Heart left ventricle (tissue), 16 donors: ENCODE measurements at regions not wholly inside any gene's neighbourhood (a gene's known extent, or its start where the extent isn't known, plus 50 kb on each side); places are given as distances from the start of the nearest gene placed in this dataset.
"Not testable (repeated sequence)": the region's sequence is repeated elsewhere in the genome, so short reads cannot be mapped to it uniquely, and the experiment has no call there.

Source experiments
- ATAC-seq, 4 donors: fragments of 200-7000 bp; cut with Tn5 transposase; one replicate each; pipeline ENCODE4 v1.9.1; 2020 to 2022; ENCODE audit warnings: moderate library complexity in 4 of 4, mild to moderate bottlenecking in 3 of 4, moderate number of reproducible peaks in 1 of 4
- DNase-seq, 5 donors: peaks; one replicate each; pipeline ENCODE4 v3.0.0-alpha.2; 2020
- H3K27ac ChIP-seq, 12 donors: fragments of 200-600 bp; sonication (generic) in 4 of 12; one replicate each; pipeline versions ENCODE4 v1.5.0 to v1.8.0; 2016 to 2022; ENCODE audit warnings: mild to moderate bottlenecking in 2 of 12
- H3K27me3 ChIP-seq, 9 donors: fragments of 200-600 bp; sonication (generic) in 2 of 9; one replicate each; pipeline versions ENCODE4 v1.5.1 to v1.8.0; 2016 to 2022; ENCODE audit warnings: mild to moderate bottlenecking in 3 of 9
- H3K36me3 ChIP-seq, 9 donors: fragments of 200-600 bp; sonication (generic) in 2 of 9; one replicate each; pipeline versions ENCODE4 v1.5.0 to v1.8.0; 2018 to 2022; ENCODE audit warnings: mild to moderate bottlenecking in 2 of 9
- H3K4me1 ChIP-seq, 12 donors: fragments of 200-600 bp; sonication (generic) in 4 of 12; one replicate each; pipeline versions ENCODE4 v1.5.0 to v1.8.0; 2016 to 2022; ENCODE audit warnings: mild to moderate bottlenecking in 3 of 12
- H3K4me3 ChIP-seq, 12 donors: fragments of 200-600 bp; sonication (generic) in 4 of 12; one replicate each; pipeline versions ENCODE4 v1.5.0 to v1.8.0; 2017 to 2022; ENCODE audit warnings: mild to moderate bottlenecking in 9 of 12, moderate library complexity in 4 of 12
- H3K9me3 ChIP-seq, 12 donors: fragments of 200-600 bp; sonication (generic) in 4 of 12; one replicate each; pipeline versions ENCODE4 v1.5.0 to v1.8.0; 2016 to 2022; ENCODE audit warnings: mild to moderate bottlenecking in 1 of 12
- POLR2A ChIP-seq, 2 donors: fragments of 450-650 bp; IDR thresholded peaks; one replicate each; pipeline ENCODE4 v1.6.1; 2017; ENCODE audit warnings: antibody characterized with exemption in 2 of 2, mild to moderate bottlenecking in 2 of 2, moderate library complexity in 2 of 2
- WGBS, 4 donors: extraction: QIAGEN DNeasy Blood & Tissue Kit in 2 of 4; methylation state at CpG; one replicate each; pipeline versions ENCODE4 v1.1.5 to v1.1.7; 2013 to 2018; 5-methylcytosine and 5-hydroxymethylcytosine counted together
- intact Hi-C, 10 donors: fragments of 100-400 bp; cut with DNase I; formaldehyde crosslinking; loops; one replicate each; pipeline versions ENCODE4 v1.11.1 to v1.14.2; 2022
- TF ChIP-seq, protein P1 (sequence below), 12 donors: fragments of 200-600 bp; sonication (generic) in 4 of 12; IDR thresholded peaks; one replicate each; pipeline versions ENCODE4 v1.5.0 to v1.8.0; 2018 to 2022; ENCODE audit warnings: antibody characterized with exemption in 12 of 12, mild to moderate bottlenecking in 5 of 12
- donor health status: ischemic (EF 13 %, LVEDD 7.1; RV severe dilation, severe dysfunction).
- donor health status: healthy with polysubstance abuse.
- donor health status: DM: no; HTN: yes; CAD: no.
- donor health status: DM: no; HTN: no; CAD: no.
- donor health status: ischemic (EF 25% LVEDD 6.9; RV normal size, moderate dysfunction).
- donor health status: ischemic (EF 25% LVEDD 5.7; RV mildly dilated, moderate dysfunction).
- donor health status: healthy.
- donor health status: DM: yes; HTN: yes; CAD: no.
- donor health status: ischemic (EF 35%, LVEDD 5.7; RV mildly dilated, moderate dysfunction).
- donor health status: nonischemic (EF 11% LVEDD 7.7; RV severe dilation, severe dysfunction).
- donor health status: DM: yes; HTN: yes; CAD: no.
- donor health status: PGD.
- donor health status: ischemic (EF 29% LVEDD 5.4; RV normal size, mild dysfunction).
- donor health status: nonischemic (EF 23%, LVEDD 6.1; RV moderate dilation, normal function).

DNA sequence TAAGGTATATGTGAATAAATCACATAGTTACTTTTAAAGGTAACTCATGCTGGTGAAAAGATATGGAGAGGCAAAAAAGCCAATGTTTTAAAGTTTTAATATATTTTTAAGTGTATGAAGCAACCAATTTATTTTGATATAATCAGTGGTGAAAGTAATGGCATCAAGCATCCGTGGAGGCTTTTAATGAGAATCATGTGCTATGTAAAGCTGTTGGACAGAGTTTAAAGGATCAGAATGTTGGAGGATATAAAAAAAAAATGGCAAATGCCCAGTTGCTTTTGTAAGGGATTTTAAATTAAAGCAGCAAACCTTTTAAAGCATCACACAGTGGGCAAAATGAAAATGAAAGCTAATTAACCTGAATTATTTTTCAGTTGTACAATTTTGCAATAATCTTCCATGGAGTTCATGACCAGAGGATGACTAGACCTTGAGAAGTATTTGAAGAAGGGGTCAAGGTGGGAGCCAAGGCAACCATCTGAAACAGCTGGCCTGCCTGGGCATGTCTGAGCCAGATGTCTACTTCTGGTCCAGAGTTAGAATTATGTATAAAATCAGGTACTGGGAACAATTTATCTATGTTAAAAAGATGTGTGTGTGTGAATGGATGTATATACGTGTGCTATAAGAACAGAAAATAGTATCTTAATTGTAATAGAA lies 1007.9 kb downstream of the LTN1 start:
- WGBS, 4 donors = 56 to 63% (median 59%) methylated on average over 2 of the region's 2 CpGs
- ATAC-seq, H3K27me3 ChIP-seq, DNase-seq, intact Hi-C loops, H3K4me1 ChIP-seq, H3K36me3 ChIP-seq, H3K4me3 ChIP-seq, H3K9me3 ChIP-seq, H3K27ac ChIP-seq: not testable (repeated sequence)

DNA sequence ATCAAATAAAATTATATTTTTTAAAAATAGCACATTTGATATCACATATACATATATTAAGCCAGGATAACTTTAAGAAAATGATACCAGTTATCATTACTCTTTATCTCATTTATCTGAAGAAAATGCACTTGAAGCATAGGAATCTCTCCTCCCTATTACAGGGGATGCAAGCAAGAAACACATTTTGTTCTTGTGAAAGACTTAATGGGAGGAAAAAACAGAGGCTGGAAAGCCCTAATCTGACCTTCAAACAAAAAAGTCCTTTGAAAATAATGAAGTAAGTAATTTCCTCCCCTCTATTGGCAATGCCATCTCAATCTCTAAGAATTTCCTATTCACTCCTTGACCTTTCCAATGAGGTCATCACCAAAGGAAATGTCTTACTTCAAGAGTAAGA lies 1012.6 kb upstream of the ADAMTS5 start:
- ATAC-seq, DNase-seq, H3K4me1 ChIP-seq, H3K4me3 ChIP-seq, H3K36me3 ChIP-seq, intact Hi-C loops, H3K27me3 ChIP-seq, H3K27ac ChIP-seq, H3K9me3 ChIP-seq: not testable (repeated sequence)

DNA sequence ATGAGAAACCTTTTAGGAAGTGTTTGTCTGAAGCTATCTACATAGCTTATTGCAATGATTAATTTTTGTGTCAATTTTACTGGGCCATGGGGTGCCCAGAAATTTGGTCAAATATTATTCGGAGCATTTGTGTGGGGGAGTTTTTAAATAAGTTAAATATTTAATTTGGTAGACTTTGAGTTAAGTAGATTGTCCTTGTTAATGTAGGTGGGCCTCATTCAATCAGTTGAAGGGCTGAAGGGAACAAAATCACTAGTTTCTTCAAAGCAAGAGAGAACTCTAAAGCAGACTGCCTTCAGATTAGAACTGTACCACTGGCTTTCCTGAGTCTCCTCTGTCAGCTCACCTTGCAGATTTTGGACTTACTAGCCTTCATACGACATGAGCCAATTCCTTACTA lies 1008.6 kb upstream of the ADAMTS5 start:
- DNase-seq (no peak), ATAC-seq (no peak)
- Histone ChIP-seq H3K4me1 (peaks cover 0 to 5% (median 0%) of the 10 kb centered on the region in 12 donors), H3K4me3 (no peak overlapping the region), H3K27me3 (no peaks in the 10 kb centered on the region), H3K36me3 (no peaks in the 10 kb centered on the region), H3K27ac (no peak overlapping the region), H3K9me3 (no peaks in the 10 kb centered on the region)
- intact Hi-C loops = no loop called here
- no peak for TF ChIP-seq POLR2A (IDR thresholded peaks at IDR 0.05)
- TF ChIP-seq, protein P1, sequence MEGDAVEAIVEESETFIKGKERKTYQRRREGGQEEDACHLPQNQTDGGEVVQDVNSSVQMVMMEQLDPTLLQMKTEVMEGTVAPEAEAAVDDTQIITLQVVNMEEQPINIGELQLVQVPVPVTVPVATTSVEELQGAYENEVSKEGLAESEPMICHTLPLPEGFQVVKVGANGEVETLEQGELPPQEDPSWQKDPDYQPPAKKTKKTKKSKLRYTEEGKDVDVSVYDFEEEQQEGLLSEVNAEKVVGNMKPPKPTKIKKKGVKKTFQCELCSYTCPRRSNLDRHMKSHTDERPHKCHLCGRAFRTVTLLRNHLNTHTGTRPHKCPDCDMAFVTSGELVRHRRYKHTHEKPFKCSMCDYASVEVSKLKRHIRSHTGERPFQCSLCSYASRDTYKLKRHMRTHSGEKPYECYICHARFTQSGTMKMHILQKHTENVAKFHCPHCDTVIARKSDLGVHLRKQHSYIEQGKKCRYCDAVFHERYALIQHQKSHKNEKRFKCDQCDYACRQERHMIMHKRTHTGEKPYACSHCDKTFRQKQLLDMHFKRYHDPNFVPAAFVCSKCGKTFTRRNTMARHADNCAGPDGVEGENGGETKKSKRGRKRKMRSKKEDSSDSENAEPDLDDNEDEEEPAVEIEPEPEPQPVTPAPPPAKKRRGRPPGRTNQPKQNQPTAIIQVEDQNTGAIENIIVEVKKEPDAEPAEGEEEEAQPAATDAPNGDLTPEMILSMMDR (IDR thresholded peaks at IDR 0.05) = no peak
- 90 to 95% (median 94%) methylated on average over 2 of the region's 2 CpGs for WGBS, 4 donors

DNA sequence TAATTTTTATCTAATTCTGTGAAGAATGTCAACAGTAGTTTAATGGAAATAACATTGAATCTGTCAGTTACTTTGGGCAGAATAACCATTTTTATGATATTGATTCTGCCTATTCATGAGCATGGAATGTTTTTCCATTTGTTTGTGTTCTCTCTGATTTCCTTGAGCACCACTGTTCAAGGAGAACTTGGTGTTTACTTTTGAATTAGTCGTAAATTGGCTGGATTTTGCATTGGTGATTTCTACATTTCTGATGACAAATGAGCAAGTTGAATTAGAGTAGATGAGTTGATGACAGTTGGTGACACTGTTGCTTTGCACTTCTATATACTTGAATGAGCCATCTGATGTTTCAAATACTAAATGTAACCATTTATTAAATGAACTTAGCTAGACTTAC lies 1007.3 kb upstream of the ADAMTS5 start:
- intact Hi-C loops, H3K4me3 ChIP-seq, H3K9me3 ChIP-seq, H3K27me3 ChIP-seq, H3K36me3 ChIP-seq, H3K4me1 ChIP-seq, ATAC-seq, DNase-seq, H3K27ac ChIP-seq: not testable (repeated sequence)
- WGBS, 4 donors = 93 to 98% (median 97%) methylated on average over 1 of the region's 1 CpG

DNA sequence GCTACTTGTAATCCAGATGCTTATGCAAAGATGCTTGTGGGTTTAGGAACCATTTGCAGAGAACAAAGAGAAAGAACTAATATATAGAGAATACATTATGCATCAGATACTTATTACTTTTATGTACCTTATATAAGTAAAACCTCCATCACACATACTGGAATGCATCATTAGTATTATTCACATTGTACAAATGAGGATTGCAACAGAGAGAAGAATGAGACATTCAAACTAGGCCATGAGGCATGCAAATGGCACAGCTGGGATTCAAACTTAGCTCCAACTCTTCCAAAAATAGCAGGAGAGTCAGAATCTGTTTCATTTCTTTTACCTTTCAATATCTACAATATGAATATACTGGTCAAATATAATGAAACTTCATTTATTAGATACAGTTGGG lies 1001.4 kb upstream of the ADAMTS5 start:
- ATAC-seq, H3K27me3 ChIP-seq, intact Hi-C loops, H3K9me3 ChIP-seq, H3K36me3 ChIP-seq, H3K27ac ChIP-seq, H3K4me3 ChIP-seq, DNase-seq, H3K4me1 ChIP-seq: not testable (repeated sequence)

DNA sequence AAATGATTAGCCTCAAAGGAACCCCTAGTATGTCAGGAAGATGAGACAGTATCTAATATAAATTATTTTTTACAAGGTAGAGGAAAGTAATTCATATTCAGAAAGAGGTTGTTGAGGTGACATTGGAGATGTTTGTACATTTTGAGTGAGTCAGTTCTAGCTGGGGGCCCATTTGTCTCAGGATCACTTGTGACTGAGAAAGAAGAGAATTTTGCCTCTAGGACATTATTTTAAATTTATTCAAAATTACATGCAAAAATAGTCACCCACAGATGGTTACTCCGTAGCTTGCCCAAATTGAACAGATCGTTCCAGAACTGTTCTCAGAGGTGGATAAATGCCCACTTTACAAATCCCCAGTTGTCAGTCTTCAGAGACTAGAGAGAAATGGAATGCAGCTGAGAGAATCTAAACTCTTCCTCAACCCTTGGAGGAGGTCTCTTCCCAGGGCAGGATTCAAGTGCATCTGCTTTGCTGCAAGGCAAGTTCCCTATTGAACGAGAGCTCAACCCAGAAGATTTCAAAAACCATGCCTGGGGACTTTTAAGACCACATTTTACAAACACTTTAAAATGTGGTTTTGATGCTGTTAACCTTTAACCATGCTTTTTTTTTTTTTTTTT lies 987.8 kb upstream of the ADAMTS5 start:
- no peaks in the 10 kb centered on the region for H3K36me3 ChIP-seq
- intact Hi-C loops = no loop called here
- 77 to 81% (median 79%) methylated on average over 3 of the region's 3 CpGs for WGBS, 4 donors
- no peaks in the 10 kb centered on the region for H3K27me3 ChIP-seq
- no peak overlapping the region for H3K27ac ChIP-seq
- no peak for DNase-seq
- no peak overlapping the region for H3K4me3 ChIP-seq
- ATAC-seq = no peak
- TF ChIP-seq, protein P1 (IDR thresholded peaks at IDR 0.05) = no peak
- TF ChIP-seq POLR2A (IDR thresholded peaks at IDR 0.05) = no peak
- no peaks in the 10 kb centered on the region for H3K4me1 ChIP-seq
- peaks cover 0 to 1% (median 0%) of the 10 kb centered on the region in 12 donors for H3K9me3 ChIP-seq
